GM21717 (cell line): ENCODE measurements at regions not wholly inside any gene's neighbourhood (a gene's known extent, or its start where the extent isn't known, plus 50 kb on each side); places are given as distances from the start of the nearest gene placed in this dataset.
"Not testable (repeated sequence)": the region's sequence is repeated elsewhere in the genome, so short reads cannot be mapped to it uniquely, and the experiment has no call there.

ENCODE experiments used
- ATAC-seq: cut with Tn5 transposase; IDR thresholded peaks from one replicate; pipeline ENCODE4 v1.9.1; 2021; ENCODE audit warnings: mild to moderate bottlenecking, moderate library complexity; ENCODE audit not compliant: unreplicated experiment

DNA sequence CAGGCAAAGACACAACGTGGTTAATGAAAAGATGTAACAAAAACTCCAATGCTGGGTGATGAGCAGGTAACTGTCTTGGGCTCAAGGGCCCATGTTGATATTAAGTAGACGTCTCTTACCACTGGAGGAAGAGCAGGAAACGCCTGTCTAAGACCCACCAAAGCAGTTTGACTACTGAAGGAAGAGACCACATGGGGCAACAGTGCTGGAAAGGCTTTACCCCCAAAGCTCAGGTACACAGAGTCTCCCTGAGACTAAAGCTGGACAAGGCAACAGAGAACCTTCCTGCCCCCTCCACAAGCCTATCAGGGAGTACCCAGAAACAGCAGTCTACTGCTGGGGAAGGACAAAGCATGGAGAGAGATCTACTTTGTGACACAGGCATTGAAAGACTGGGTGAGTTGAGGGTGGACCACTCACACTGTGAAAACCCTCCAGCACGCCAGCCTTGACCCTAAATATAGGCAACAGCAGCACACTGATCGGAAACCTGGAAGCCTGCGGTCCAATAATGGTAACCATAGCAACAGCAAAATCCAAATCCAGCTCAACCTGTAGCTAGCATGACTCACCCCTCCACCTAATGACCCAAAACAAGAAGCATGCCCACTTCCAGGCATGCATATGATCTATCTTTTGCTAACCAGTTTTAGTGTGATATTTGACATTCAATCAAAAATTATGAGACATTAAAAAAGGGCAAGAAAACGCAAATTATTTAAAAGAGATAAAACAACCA is 270.5 kb upstream of the SDK2 start:
- ATAC-seq = no peak

DNA sequence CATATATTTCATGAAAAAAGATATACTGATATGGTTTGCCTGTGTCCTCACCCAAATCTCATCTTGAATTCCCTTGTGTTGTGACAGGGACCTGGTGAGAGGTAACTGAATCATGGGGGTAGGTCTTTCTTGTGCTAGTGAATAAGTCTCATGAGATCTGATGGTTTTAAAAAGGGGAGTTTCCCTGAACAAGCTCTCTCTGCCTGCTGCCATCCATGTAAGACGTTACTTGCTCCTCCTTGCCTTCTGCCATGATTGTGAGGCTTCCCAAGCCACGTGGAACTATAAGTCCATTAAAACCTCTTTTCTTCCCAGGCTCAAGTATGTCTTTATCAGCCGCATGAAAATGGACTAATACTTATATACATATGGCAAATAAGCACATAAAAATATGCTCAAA is 274.8 kb upstream of the SDK2 start:
- not testable (repeated sequence) for ATAC-seq

- no peak for ATAC-seq
Measured at GRCh38 chr17:73921306-73921705, 277.1 kb upstream of the SDK2 start.

- no peak for ATAC-seq
Measured at GRCh38 chr17:73924114-73924908, 279.2 kb upstream of the RPL38 start.

DNA sequence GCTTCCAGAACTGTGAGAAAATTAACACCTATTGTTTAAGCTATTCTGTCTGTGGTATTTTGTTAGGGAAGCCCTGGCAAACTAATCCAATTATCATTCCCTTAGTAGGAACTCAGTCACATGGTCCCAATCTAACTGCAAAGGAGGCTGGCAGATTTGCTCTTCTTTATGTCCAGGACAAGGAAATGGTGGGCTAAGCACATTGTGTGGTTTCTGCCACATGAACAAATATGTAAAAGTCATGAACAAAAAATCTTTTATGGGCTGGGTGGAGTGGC is 278.6 kb upstream of the RPL38 start:
- ATAC-seq = no peak

GRCh38 chr17:73929860-73930430 is 273.5 kb upstream of the RPL38 start:
- ATAC-seq = no peak

DNA sequence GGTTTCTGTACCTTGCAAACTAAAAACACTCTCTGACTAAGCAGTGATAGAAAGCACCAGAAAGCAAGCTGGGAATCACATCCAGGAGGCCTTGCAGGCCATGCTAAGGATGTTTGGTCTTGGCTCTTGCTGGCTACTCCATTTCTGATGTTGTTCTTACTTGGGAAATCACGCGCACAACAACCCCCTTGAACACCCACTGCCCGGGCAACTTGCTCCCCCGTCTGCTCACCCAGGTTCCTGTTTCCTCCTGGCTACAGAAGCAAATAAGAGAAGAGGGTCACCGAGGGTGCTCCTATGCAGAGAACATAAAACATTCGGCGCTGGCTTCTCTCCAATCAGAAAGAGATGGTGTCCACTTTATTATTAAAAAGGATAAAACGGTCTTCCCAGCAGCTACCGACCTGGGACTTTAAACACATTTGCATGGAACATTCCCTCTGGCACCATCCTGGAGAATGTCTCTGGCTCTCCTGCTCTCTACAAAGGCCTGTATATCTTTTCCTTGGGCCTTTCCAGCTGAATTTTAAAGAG is 271.2 kb upstream of the RPL38 start:
- no peak for ATAC-seq

GRCh38 chr17:73933164-73933766 is 270.2 kb upstream of the RPL38 start:
- ATAC-seq = no peak

DNA sequence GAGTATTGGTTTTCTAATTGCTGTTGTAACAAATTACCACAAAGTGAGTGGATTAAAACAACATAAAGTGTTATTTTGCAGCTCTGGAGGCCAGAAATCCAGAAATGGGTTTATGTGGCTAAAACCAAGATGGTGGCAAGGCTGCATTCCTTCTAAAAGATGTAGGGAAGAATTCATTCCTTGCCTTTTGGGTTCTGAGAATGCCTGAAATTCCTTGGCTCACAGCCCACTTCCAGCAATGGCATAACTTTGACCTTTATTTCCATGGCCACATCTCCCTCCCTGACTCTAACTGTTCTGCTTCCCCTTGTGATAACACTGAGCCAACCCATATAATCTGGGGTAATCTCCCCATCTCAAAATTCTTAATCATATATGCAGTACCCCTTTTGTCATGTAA is 269.6 kb upstream of the RPL38 start:
- ATAC-seq = no peak

DNA sequence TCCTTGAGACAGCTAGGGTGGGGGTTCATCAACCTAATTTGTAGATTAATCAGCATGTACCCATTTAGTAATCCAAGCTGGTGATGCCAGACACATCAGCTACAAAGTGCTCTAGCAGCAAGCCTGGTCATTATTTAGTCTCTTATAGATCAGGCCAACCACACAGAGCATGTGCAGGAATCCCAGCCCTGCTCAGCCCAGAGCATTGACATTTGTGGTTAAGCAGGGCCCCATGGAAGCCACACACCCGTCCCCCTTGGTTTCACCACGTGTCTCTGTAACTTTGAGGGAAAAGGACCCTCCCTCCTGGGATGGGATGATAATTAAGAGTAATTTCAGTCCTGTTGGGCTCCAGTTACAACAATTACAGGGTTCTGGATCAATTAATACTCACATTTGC is 268.8 kb upstream of the RPL38 start:
- ATAC-seq = no peak

DNA sequence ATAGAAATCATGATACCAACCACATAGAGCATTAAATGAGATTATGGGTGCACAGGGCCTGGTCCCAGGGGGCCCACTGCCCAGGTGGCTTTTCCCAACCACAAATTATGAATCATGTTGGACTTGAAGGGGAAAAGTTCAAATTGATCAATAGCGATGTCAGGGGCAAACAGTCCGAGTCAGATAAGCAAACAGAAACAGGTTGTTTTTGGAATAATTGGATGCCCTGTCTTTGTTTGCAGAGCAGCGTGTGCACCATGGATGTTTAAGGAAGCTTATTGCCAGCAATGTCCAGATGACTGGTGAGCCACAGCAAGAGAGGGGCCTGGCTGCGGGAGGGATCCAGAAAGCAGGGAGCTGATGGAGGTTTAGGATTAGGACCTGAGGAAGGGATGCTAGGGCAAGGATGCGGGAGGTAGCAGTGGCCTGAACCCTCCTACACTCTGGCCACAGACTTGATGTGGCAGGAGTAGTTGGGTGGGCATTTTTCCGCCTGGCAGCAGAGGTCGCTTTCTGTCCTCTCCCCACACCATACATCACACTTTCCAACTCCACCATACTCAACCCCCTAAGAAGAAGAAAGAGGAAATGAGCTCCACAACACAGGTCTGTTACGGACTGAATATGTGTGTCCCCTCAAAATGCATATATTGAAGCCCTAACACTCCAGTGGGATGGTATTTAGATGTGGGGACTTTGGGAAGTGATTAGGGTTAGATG is 266.4 kb upstream of the RPL38 start:
- no peak for ATAC-seq

- ATAC-seq = no peak
Measured at GRCh38 chr17:73938706-73939105, 264.8 kb upstream of the RPL38 start.

DNA sequence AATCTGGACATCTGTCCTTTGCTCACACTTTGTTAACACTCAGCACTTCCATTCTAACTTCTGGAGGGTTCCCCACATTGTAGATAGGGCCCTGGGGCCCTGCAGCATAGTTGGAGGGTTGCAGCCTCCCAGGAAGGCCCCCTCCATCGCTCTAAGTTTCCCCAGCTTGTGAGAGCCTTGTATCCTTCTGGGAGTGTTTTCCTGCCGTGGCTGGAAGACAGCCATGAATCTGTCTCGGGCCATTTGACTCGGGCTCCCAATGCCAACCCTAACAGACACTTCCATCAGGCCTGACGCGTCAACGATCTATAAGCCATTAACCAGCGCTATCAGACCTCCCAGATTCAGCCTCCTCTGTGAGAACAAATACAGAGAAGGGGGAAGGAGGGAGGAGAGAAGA is 263.7 kb upstream of the RPL38 start:
- no peak for ATAC-seq

- no peak for ATAC-seq
Measured at GRCh38 chr17:73940511-73940910, 263.0 kb upstream of the RPL38 start.

DNA sequence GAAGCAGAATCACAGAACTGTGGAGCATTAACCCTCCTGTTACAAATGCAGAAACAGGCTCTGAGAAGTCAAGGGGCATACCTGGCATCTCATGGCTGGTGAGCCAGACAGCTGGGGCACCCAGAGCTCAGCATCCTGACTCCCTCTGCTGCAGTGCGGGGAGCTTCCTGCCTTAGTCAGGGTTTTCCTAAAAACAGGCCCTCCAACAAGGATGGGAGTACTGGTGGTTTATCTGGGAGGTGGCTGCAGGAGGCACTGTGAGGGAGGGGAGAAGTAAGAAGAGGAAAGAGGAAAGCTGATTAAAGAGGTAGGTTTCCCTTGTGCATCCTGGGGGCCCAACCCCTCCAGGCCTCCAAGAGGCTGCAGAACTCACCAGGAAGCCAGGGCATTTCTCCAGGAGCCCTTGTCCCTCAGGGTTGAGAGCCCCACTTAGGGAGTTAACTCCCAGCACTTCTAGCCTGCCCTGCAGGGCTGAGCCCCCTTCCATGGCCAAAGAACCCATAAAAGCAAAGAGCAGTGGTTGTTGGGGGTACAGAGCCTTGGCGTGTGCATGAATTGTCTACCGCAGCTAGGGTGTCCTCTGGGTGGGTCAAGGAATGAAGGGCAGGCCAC is 261.5 kb upstream of the RPL38 start:
- no peak for ATAC-seq

DNA sequence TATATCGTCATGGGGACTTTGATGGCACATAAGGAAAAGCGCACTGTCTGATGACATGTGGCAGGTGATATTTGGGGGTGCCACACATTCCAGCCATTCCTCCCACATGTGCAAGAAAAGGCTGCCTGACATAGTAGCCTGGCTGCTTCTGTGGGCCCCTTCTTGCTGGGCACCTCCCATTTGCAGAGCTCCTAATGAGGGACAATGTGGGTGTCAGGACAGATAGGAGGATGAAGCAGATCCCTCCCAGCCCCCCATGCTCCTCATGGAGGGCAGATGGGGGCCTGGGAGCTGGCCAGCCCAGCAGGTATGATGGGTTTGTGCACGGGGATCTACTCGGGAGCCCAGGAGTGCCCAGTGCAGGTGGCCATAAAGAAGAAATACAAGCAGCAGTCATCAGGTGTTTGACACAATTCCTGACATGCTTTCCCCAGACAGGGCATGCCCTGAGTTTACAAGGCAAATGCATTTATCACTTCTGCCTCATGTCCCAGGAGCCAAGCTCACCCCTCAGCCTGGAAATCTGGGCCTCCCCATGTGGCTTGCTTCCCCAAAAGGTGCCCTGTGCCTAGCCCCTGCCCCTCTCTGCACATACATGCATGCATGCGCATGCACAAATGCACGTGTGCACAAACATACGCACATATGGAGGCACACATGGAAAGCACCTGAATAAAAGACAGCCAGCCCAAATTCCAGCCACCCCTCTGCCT is 260.6 kb upstream of the RPL38 start:
- ATAC-seq = no peak

DNA sequence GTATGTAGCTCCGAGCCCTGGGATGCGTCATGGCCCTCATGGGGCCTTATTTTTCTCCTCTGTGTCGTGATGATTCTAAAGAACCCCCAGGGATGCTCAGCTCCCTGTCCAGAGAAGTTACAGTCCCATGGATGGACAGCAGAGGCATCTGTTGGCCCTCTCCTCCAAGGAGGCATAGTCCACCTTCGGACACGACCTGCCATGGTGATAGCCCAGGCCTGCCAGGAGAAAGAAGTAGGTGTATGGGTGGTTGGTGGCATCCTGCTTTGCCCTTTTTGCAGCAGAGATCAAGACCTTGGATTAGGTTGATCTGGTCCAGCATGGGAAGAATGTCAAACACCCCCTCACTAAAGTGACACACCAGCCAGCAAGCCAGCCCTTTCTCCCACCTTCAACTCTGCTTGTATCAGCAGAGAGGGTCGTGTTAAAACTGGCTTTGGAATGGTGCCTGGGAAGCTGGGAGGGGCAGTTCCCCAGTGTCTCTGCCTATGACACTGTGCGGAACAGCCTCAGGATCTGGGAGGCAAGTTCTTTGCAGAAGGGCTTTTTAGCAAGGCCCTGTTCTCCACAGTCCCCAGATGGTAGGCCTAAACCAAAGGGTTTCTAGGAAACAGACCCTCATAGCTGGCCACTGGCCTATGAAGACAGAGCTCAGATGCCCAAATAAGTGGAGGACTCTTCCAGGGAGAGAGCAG is 259.9 kb upstream of the RPL38 start:
- ATAC-seq = no peak

GRCh38 chr17:73944366-73944765 is 259.1 kb upstream of the RPL38 start:
- ATAC-seq = no peak

DNA sequence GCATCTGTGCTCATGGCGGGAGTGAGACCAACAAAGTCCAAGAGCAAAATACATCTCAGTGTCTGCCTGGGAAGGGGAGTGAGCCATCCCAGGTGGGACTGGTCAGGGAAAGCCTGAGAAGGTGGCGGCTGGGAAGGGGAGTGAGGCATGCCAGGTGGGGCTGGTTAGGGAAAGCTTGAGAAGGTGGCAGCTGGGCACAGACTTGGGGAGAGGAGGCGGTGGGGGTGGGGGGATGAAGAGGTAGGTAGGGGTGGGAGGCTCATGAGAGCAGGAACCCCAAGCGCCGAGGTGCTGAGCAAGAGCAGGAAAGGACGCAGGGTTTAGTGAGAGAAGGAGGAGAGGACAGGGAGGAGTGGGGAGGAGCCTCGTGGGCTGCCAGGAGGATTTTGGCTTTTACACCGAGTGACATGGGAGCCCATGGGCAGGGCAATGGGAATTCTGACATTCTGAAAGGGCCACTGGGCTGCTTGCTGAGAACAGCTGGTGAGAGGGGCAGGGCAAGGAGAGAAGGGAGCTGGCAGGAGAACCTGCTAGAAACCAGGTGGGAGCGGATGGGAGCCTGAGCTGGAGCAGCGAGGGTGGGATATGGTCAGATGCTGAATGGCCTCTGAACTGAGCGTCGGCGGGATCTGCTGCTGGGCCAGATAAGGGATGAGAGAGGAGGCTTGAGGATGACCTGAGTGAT is 256.1 kb upstream of the RPL38 start:
- no peak for ATAC-seq
